ENCODE measurements at regions not wholly inside any gene's neighbourhood (a gene's known extent, or its start where the extent isn't known, plus 50 kb on each side); places are given as distances from the start of the nearest gene placed in this dataset.

DNA sequence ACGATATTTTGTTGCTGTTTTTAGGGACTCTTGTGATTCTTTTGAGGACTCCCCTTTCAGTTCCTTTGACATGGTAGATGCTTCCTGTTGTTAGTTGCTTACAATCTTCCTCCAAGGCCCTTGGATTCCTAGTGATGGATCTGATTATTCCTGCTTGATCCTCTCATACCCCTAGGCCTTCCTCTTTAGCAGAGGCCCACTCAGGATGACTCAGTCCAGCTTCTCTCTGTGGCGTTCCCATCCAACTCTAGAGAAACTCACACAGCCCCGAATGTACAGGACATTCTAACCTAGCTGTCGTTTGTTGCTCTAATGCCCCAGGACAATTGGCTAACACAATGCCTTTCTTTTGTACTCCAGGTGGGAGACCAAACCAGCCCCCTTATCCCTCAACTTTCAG is 191.4 kb downstream of the POSTN start:
- no peak for DNase-seq (ENCODE audit: low spot score)

DNA sequence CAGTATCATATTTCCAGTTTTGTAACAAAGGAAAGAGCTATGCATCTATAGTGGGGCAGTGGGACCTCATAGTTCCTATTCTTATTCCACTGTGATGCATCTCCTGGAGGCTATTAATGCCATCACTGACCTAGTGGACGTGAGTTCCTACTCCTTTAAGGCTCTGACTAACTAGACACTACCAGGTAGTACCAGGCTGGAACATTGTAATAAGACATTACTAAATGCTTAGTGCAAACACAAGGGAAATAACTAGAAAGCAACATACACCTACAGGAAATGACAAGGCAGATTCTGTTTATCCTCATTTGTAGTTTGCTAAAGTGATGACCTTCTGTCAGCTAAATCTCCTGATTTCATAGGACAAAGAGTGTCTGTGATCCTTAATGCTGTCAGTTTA is 192.5 kb downstream of the POSTN start:
- no peak for DNase-seq (ENCODE audit: low spot score)

GRCh38 chr13:37403776-37404527 is 194.6 kb downstream of the POSTN start:
- DNase-seq (ENCODE audit: low spot score) = no peak

DNA sequence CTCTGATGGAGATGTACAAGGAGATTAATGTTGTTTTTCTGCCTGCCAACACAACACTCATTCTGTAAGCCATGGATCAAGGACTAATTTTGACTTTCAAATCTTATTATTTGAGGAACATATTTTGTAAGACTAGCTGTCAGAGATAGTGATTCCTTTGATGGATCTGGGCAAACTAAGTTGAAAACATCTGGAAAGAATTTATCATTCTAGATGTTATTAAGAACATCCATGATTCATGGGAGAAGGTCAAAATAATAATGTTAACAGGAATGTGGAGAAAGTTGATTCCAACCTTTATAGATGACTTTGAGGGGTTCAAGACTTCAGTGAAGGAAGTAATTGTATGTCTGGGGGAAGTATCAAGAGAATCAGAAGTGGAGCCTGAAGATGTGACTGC is 196.8 kb downstream of the POSTN start:
- no peak for DNase-seq (ENCODE audit: low spot score)

GRCh38 chr13:37397535-37397934 is 201.0 kb downstream of the POSTN start:
- no peak for DNase-seq (ENCODE audit: low spot score)

GRCh38 chr13:37395544-37395943 is 203.0 kb downstream of the POSTN start:
- no peak for DNase-seq (ENCODE audit: low spot score)

DNA sequence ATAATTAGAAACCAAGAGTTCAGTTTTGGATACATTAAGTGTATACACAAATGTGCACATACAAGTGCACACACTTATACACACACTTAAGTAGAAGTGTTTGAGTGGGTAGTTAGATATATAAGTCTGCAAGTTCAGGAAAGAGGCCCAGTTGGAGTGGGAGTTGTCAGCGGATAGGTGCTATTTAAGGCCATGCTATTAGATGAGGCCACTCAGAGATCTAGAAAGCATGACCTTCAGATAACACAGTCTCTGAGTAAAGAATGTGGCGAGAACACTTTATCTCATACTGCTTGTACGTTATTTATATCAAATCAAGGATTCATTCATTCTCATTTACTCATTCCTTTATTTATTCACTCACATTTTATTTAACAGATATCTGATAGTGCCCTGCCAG is 206.2 kb downstream of the POSTN start:
- DNase-seq (ENCODE audit: low spot score) = no peak

DNA sequence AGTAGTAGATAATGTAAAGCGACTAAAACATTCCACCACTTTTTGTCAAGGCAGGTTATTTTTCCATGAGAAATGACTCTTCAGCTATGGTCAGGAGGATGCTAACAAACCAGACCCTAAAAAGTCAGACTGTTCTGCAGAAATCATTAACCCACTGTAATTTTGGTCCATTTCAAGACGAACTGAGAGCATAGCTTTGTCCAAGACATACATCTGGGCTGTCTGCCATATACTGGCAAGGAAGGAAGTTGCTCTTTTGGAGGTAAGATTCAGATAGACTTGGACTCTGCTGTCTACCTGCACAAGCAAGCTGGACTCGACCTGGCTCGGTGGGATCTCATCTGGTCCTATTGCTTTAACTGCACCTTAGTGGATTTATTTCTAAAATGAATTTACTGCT is 207.8 kb downstream of the POSTN start:
- no peak for DNase-seq (ENCODE audit: low spot score)

GRCh38 chr13:37385956-37386670 is 212.5 kb downstream of the POSTN start:
- no peak for DNase-seq (ENCODE audit: low spot score)

DNA sequence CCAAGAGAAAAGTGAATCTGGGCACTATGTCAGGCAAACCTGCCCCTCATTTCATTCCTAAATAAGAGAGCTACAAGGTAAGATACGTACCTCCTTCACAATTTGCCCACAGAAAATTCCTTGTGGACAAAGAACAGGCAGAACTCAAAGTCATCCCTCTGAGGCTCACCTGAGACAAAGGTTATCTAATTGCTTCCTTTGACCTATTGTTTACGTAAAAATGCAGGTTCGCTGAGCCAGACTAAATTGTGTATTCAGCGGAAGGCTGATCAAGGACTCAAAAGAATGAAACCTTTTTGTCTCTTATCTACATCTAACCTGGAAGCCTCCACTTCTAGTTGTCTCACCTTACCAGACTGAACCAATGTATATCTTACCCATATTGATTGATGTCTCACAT is 213.3 kb downstream of the POSTN start:
- no peak for DNase-seq (ENCODE audit: low spot score)

DNA sequence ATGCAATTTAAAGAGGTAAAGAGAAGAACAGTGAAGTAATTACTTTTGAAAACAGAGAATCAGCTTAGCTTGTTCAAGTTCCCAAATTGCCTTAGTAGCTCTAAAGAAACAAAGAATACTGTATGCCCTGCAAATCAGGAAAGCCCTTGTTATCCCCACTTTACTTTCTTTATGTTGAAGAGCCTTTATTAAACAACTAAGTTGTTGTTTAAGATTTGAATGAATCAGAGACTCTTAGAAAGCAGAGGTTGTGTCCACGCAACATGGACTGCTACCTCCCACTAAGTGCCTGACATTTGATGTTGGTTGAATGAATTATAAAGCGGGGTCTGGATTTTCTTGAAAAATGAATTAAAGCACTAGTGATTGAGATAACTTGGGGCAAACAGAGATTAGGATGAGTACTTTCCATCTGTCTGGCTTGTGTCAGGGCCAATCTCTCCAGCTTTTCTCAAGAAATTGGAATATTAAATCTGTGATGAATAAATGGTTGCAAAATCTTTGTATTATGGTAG is 214.7 kb downstream of the POSTN start:
- DNase-seq (ENCODE audit: low spot score) = no peak

GRCh38 chr13:37383046-37383445 is 215.5 kb downstream of the POSTN start:
- no peak for DNase-seq (ENCODE audit: low spot score)

DNA sequence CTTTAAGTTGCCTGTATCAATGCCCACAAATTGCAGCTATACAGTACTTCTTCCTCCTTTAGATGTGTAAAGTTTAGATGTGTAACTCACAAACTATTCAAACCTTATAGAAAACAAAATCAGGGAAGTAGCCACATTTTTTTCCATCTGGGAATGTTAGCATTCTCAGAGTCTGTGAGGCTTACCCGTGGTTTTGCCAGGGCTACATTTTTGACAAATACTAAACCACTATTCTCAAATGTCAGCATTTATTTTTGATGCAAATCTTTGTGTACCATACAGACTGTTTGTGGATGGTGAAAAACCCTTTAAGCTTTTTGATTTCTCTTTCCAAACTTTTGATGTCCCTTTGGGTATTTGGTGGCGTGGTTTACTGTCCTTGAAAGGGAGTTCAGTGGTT is 216.4 kb downstream of the POSTN start:
- DNase-seq (ENCODE audit: low spot score) = no peak

GRCh38 chr13:37381502-37381901 is 217.1 kb downstream of the POSTN start:
- no peak for DNase-seq (ENCODE audit: low spot score)

- no peak for DNase-seq (ENCODE audit: low spot score)
Observed at GRCh38 chr13:37379841-37380240, 218.7 kb downstream of the POSTN start.

DNA sequence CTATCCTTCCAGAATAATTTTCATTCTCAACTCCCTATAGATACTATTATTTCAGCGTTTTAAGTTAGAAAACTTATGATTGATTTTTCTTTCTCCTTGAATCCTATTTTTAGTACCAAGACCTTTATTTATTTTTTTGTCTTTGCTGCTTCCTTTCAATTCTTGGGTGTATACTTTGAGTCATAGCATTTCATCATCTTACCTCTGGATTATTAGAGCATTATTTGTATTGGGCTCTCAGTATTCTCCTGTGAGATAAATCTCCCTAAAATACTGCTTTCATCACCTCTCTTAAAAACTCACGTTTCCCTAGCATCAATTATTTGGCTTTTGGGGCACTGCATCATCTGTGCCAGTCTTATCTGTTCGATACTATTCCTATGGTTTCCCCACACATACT is 222.8 kb downstream of the POSTN start:
- DNase-seq (ENCODE audit: low spot score) = no peak

- DNase-seq (ENCODE audit: low spot score) = no peak
Observed at GRCh38 chr13:37375071-37375470, 223.5 kb downstream of the POSTN start.

- DNase-seq (ENCODE audit: low spot score) = no peak
Observed at GRCh38 chr13:37369616-37370015, 229.0 kb downstream of the POSTN start.

GRCh38 chr13:37368501-37368900 is 230.1 kb downstream of the POSTN start:
- DNase-seq (ENCODE audit: low spot score) = no peak

GRCh38 chr13:37366044-37366770 is 232.4 kb downstream of the POSTN start:
- no peak for DNase-seq (ENCODE audit: low spot score)

GRCh38 chr13:37365496-37365895 is 233.1 kb downstream of the POSTN start:
- DNase-seq (ENCODE audit: low spot score) = no peak

- no peak for DNase-seq (ENCODE audit: low spot score)
Observed at GRCh38 chr13:37364956-37365355, 233.6 kb downstream of the POSTN start.

GRCh38 chr13:37364007-37364406 is 234.6 kb downstream of the POSTN start:
- DNase-seq (ENCODE audit: low spot score) = no peak
